ENCODE measurements at regions not wholly inside any gene's neighbourhood (a gene's known extent, or its start where the extent isn't known, plus 50 kb on each side); places are given as distances from the start of the nearest gene placed in this dataset.

GRCh38 chr6:153539602-153540001 is 408.5 kb upstream of the RGS17 start:
- Mint-ChIP-seq H3K4me3 (ENCODE audit: unreplicated experiment) (no peak overlapping the region), H3K27ac (ENCODE audit: unreplicated experiment) (no peak overlapping the region), H3K9me3 (ENCODE audit: unreplicated experiment) (no peaks in the 10 kb centered on the region), H3K4me1 (ENCODE audit: low read depth, unreplicated experiment) (no peaks in the 10 kb centered on the region), H3K36me3 (ENCODE audit: unreplicated experiment) (no peaks in the 10 kb centered on the region), H3K27me3 (ENCODE audit: unreplicated experiment) (no peaks in the 10 kb centered on the region)
- TF ChIP-seq, protein P1, sequence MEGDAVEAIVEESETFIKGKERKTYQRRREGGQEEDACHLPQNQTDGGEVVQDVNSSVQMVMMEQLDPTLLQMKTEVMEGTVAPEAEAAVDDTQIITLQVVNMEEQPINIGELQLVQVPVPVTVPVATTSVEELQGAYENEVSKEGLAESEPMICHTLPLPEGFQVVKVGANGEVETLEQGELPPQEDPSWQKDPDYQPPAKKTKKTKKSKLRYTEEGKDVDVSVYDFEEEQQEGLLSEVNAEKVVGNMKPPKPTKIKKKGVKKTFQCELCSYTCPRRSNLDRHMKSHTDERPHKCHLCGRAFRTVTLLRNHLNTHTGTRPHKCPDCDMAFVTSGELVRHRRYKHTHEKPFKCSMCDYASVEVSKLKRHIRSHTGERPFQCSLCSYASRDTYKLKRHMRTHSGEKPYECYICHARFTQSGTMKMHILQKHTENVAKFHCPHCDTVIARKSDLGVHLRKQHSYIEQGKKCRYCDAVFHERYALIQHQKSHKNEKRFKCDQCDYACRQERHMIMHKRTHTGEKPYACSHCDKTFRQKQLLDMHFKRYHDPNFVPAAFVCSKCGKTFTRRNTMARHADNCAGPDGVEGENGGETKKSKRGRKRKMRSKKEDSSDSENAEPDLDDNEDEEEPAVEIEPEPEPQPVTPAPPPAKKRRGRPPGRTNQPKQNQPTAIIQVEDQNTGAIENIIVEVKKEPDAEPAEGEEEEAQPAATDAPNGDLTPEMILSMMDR (IDR thresholded peaks at IDR 0.05; ENCODE audit: partially characterized antibody, unreplicated experiment): no peak
- no peak for DNase-seq

GRCh38 chr6:153538491-153538890 is 407.4 kb upstream of the RGS17 start:
- TF ChIP-seq, protein P1 (IDR thresholded peaks at IDR 0.05; ENCODE audit: partially characterized antibody, unreplicated experiment): no peak
- no peaks in the 10 kb centered on the region for H3K4me1 Mint-ChIP-seq (ENCODE audit: low read depth, unreplicated experiment)
- H3K27me3 Mint-ChIP-seq (ENCODE audit: unreplicated experiment): no peaks in the 10 kb centered on the region
- H3K27ac Mint-ChIP-seq (ENCODE audit: unreplicated experiment): no peak overlapping the region
- no peak overlapping the region for H3K4me3 Mint-ChIP-seq (ENCODE audit: unreplicated experiment)
- H3K36me3 Mint-ChIP-seq (ENCODE audit: unreplicated experiment): no peaks in the 10 kb centered on the region
- no peak for DNase-seq
- H3K9me3 Mint-ChIP-seq (ENCODE audit: unreplicated experiment): no peaks in the 10 kb centered on the region

- TF ChIP-seq, protein P1 (IDR thresholded peaks at IDR 0.05; ENCODE audit: partially characterized antibody, unreplicated experiment): no peak
- Mint-ChIP-seq H3K4me3 (ENCODE audit: unreplicated experiment) (no peak overlapping the region), H3K36me3 (ENCODE audit: unreplicated experiment) (no peaks in the 10 kb centered on the region), H3K27me3 (ENCODE audit: unreplicated experiment) (no peaks in the 10 kb centered on the region), H3K27ac (ENCODE audit: unreplicated experiment) (no peak overlapping the region), H3K9me3 (ENCODE audit: unreplicated experiment) (no peaks in the 10 kb centered on the region), H3K4me1 (ENCODE audit: low read depth, unreplicated experiment) (no peaks in the 10 kb centered on the region)
- no peak for DNase-seq
These were observed 406.3 kb upstream of the RGS17 start for GRCh38 chr6:153537422-153537821.

DNA sequence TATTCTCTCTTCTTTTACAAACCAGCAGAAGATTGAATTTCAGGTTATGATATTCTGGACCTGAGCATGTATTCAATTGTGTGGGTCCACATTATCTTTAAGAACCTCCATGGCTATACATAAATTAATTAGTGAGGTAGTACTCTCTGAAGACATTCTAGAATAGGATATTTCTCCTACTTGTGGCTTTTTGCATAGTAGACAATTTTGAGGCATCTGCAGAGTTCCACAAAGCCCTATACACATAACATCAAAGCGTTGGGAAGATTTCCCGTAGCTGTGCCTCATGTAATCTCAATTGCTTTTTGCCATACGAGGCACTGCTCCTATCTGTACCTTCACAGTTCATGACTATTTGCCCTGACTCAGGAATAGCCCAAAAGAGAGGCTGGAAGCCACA is 395.4 kb upstream of the RGS17 start:
- H3K27ac Mint-ChIP-seq (ENCODE audit: unreplicated experiment): no peak overlapping the region

GRCh38 chr6:153525998-153526397 is 394.9 kb upstream of the RGS17 start:
- no peak overlapping the region for H3K27ac Mint-ChIP-seq (ENCODE audit: unreplicated experiment)
- no peaks in the 10 kb centered on the region for H3K4me1 Mint-ChIP-seq (ENCODE audit: low read depth, unreplicated experiment)
- DNase-seq: no peak
- TF ChIP-seq, protein P1 (IDR thresholded peaks at IDR 0.05; ENCODE audit: partially characterized antibody, unreplicated experiment): no peak
- peaks cover 2% of the 10 kb centered on the region for H3K9me3 Mint-ChIP-seq (ENCODE audit: unreplicated experiment)
- no peaks in the 10 kb centered on the region for H3K27me3 Mint-ChIP-seq (ENCODE audit: unreplicated experiment)
- H3K36me3 Mint-ChIP-seq (ENCODE audit: unreplicated experiment): no peaks in the 10 kb centered on the region
- no peak overlapping the region for H3K4me3 Mint-ChIP-seq (ENCODE audit: unreplicated experiment)

More for the DNA sequence above, 395.4 kb upstream of the RGS17 start:
- H3K27me3 Mint-ChIP-seq (ENCODE audit: unreplicated experiment): no peaks in the 10 kb centered on the region
- no peak overlapping the region for H3K4me3 Mint-ChIP-seq (ENCODE audit: unreplicated experiment)
- H3K4me1 Mint-ChIP-seq (ENCODE audit: low read depth, unreplicated experiment): no peaks in the 10 kb centered on the region
- no peak for DNase-seq
- no peaks in the 10 kb centered on the region for H3K36me3 Mint-ChIP-seq (ENCODE audit: unreplicated experiment)
- H3K9me3 Mint-ChIP-seq (ENCODE audit: unreplicated experiment): peaks cover 2% of the 10 kb centered on the region
- TF ChIP-seq, protein P1 (IDR thresholded peaks at IDR 0.05; ENCODE audit: partially characterized antibody, unreplicated experiment): no peak
